ENCODE measurements at regions not wholly inside any gene's neighbourhood (a gene's known extent, or its start where the extent isn't known, plus 50 kb on each side); places are given as distances from the start of the nearest gene placed in this dataset.

DNA sequence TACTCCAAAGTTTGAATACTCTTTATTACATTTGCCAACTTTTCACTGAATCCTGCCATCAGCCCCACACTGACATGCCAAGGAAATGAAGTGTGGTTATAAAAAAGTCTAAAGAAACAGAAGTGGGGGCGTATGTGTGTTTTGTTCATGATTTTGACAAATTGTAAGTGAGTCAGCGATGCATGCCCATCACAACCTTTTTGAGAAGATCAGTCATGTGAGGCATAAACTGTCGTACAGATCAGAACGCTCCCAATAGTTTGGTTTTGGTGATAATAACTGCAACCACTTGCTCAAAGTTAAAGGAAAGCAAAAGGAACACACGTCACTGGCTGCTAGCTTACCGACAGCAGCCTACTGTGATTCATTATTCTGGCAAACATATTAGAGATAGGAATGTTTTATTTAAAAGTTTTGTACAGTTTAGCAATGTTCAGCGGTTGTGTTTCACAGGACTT lies 95.6 kb downstream of the RGS2 start:
- TF ChIP-seq, protein P1, sequence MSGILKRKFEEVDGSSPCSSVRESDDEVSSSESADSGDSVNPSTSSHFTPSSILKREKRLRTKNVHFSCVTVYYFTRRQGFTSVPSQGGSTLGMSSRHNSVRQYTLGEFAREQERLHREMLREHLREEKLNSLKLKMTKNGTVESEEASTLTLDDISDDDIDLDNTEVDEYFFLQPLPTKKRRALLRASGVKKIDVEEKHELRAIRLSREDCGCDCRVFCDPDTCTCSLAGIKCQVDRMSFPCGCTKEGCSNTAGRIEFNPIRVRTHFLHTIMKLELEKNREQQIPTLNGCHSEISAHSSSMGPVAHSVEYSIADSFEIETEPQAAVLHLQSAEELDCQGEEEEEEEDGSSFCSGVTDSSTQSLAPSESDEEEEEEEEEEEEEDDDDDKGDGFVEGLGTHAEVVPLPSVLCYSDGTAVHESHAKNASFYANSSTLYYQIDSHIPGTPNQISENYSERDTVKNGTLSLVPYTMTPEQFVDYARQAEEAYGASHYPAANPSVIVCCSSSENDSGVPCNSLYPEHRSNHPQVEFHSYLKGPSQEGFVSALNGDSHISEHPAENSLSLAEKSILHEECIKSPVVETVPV (CRISPR knock-in tag; IDR thresholded peaks at IDR 0.05) = no peak
- TF ChIP-seq, protein P2, sequence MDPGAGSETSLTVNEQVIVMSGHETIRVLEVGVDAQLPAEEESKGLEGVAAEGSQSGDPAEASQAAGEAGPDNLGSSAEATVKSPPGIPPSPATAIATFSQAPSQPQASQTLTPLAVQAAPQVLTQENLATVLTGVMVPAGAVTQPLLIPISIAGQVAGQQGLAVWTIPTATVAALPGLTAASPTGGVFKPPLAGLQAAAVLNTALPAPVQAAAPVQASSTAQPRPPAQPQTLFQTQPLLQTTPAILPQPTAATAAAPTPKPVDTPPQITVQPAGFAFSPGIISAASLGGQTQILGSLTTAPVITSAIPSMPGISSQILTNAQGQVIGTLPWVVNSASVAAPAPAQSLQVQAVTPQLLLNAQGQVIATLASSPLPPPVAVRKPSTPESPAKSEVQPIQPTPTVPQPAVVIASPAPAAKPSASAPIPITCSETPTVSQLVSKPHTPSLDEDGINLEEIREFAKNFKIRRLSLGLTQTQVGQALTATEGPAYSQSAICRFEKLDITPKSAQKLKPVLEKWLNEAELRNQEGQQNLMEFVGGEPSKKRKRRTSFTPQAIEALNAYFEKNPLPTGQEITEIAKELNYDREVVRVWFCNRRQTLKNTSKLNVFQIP (CRISPR knock-in tag; IDR thresholded peaks at IDR 0.05; ENCODE audit: borderline replicate concordance, low read depth) = no peak
- no peak for TF ChIP-seq ARNTL (CRISPR knock-in tag; IDR thresholded peaks at IDR 0.05; ENCODE audit: borderline replicate concordance, low read depth)
- TF ChIP-seq ZFP30 (CRISPR knock-in tag; IDR thresholded peaks at IDR 0.05) = no peak
